AG10803 (cell line): ENCODE measurements at regions not wholly inside any gene's neighbourhood (a gene's known extent, or its start where the extent isn't known, plus 50 kb on each side); places are given as distances from the start of the nearest gene placed in this dataset.

Source experiments
- DNase-seq: peaks from one replicate; pipeline ENCODE4 v3.0.0; 2010; ENCODE audit warnings: low read depth
- H3K4me3 ChIP-seq: 2 replicates; pipeline ENCODE4 v1.5.1; 2011; ENCODE audit warnings: mild to moderate bottlenecking, low read length, control low read depth
- TF ChIP-seq, protein P1 (sequence below): conservative IDR thresholded peaks from 2 replicates; pipeline ENCODE4 v1.5.1; 2011; ENCODE audit warnings: mild to moderate bottlenecking, low read length, control low read depth, inconsistent platforms

DNA sequence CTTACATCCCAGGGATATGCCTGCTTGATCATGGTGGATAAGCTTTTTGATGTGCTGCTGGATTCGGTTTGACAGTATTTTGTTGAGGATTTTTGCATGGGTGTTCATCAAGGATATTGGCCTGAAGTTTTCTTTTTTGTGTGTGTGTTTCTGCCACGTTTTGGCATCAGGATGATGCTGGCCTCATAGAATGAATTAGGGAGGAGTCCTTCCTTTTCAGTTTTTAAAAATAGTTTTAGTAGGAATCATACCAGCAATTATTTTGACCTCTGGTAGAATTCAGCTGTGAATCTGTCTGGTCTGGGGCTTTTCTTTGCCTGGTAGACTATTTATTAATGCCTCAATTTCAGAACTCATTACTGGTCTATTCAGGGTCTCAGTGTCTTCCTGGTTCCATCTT is 362.4 kb downstream of the JRKL start:
- peak; percentile 15 for DNase-seq
- TF ChIP-seq, protein P1, sequence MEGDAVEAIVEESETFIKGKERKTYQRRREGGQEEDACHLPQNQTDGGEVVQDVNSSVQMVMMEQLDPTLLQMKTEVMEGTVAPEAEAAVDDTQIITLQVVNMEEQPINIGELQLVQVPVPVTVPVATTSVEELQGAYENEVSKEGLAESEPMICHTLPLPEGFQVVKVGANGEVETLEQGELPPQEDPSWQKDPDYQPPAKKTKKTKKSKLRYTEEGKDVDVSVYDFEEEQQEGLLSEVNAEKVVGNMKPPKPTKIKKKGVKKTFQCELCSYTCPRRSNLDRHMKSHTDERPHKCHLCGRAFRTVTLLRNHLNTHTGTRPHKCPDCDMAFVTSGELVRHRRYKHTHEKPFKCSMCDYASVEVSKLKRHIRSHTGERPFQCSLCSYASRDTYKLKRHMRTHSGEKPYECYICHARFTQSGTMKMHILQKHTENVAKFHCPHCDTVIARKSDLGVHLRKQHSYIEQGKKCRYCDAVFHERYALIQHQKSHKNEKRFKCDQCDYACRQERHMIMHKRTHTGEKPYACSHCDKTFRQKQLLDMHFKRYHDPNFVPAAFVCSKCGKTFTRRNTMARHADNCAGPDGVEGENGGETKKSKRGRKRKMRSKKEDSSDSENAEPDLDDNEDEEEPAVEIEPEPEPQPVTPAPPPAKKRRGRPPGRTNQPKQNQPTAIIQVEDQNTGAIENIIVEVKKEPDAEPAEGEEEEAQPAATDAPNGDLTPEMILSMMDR = no peak
- H3K4me3 ChIP-seq = no peak overlapping the region

- TF ChIP-seq, protein P1 = no peak
- DNase-seq = no peak
- no peak overlapping the region for H3K4me3 ChIP-seq
These were observed 364.2 kb downstream of the JRKL start for GRCh38 chr11:96753997-96754396.

DNA sequence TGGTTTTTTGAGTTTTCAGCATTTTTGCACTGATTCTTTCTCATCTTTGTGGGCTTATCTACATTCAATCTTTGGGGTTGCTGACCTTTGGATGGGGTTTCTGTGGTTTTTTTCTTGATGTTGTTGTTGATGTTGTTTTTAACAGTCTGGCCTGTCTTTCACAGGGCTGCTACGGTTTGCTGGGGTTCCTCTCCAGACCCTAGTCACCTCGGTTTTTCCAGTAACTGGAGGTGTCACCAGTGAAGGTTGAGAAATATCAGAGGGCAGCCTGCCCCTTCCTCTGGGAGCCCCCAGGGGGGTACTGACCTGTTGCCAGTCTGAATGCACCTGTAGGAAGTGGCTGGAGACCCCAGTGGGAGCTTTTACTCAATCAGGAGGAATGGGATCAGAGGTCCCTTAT is 365.4 kb downstream of the JRKL start:
- no peak overlapping the region for H3K4me3 ChIP-seq
- TF ChIP-seq, protein P1 = no peak
- no peak for DNase-seq

DNA sequence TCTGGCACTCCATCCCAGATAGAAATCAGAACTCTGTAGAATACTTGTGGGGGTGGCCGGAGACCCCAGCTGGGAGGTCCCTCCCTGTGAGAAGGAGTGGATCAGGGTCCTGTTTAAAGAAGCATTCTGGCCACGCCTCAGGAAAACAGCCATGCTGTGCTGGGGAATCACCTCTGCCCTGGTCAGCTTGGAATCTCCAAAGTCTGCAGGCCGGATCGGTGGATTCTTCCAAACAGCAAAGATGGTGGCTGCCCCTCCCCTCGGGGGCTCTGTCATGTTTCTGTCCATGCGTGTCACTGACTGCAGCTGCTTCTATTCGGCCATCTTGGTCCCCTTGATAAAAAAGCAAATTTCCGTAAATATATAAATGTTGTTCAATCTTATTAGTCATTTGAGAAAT is 365.9 kb downstream of the JRKL start:
- DNase-seq = no peak
- TF ChIP-seq, protein P1 = no peak
- H3K4me3 ChIP-seq = no peak overlapping the region

DNA sequence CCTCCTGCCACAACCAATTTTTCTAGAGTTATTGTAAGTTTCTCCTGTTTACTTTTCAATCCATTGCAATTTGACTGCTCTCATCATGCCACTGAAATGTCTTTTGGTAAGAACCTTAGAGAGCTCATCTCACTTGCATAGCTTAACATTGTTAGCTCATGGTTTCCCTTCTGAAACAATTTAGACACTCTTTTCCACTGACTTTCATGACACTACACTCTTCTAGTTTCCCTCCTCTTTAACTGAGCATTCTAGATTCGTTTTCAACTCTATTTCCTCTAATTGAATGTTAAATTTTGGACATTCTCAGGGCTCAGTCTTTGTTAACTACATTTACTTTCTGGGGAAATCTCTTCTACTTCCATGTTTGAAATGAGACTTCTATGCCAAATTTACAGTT is 369.1 kb downstream of the JRKL start:
- TF ChIP-seq, protein P1 = no peak
- DNase-seq = no peak
- no peak overlapping the region for H3K4me3 ChIP-seq

DNA sequence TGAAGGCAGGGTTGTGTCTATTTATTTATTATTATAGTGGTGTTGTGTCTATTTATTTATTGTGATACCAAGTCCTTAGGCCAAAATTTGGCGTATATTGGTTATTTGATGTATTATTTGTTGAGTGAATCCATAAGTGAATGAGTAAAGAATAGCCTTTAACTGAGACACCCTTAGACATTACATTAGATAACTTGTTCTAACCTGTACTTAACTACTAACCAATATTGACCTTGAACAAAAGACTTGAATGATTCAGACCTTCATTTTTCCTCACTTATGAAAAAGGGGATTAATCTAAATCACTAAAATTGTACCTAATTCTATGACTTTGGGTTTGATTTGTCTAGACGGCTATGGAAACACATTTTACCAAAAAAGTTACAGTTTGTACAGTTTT is 370.5 kb downstream of the JRKL start:
- TF ChIP-seq, protein P1 = no peak
- no peak overlapping the region for H3K4me3 ChIP-seq
- no peak for DNase-seq

GRCh38 chr11:96760815-96761214 is 371.0 kb downstream of the JRKL start:
- TF ChIP-seq, protein P1 = no peak
- no peak overlapping the region for H3K4me3 ChIP-seq
- DNase-seq = peak; percentile 3
